Choroid plexus epithelial cell (primary cell): ENCODE measurements at regions not wholly inside any gene's neighbourhood (a gene's known extent, or its start where the extent isn't known, plus 50 kb on each side); places are given as distances from the start of the nearest gene placed in this dataset.

Experiments
- DNase-seq: peaks from one replicate; pipeline ENCODE4 v3.0.0-alpha.2; 2010; ENCODE audit warnings: low read depth
- H3K4me3 ChIP-seq: 2 replicates; pipeline ENCODE4 v1.5.1; 2011; ENCODE audit warnings: low read depth, mild to moderate bottlenecking, control low read depth, low read length, moderate library complexity
- TF ChIP-seq, protein P1 (sequence below): conservative IDR thresholded peaks from 2 replicates; pipeline ENCODE4 v1.5.1; 2011; ENCODE audit warnings: low read depth, mild to moderate bottlenecking, control low read depth, inconsistent platforms, low read length, moderate library complexity

DNA sequence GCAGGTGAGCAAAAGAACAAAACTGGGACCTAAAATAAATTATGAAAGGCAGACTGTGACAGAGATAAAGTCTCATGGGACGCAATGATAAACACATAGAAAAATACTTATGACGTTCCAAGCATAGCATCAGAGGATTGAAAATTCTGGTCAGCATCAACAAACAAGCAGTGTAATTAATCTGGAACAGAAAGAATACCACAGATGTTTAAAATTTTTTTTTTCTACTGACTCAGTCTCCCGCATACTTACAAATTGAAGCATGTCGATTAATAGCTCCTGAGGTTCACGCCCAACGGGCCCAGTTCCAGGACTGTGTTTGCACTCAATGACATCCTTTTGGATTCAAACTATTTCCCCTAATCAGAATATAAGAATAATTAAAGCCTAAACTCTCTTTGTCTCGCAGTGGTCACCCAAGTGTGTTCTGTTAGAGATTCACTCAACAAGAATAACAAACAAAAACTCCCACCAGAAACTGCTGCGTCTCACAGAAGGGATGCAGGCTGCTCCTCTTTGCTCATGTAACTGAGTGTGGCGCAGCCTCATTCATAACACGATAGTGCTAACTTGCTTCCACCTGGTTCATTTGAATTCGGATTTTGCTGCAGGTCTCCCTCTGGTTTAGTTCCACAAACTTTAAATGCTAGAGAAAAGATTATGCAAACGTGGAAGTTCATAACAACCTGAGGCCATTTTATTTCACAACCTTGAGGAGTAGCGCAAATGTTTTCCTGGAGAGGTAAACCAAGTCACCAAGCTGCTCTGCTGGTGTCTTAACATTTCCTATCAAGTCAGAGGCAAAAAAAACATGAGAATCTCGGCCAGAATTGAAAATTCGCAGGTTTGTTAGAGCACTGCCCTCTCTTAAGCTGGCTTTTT, 69.0 kb upstream of the CITED2 start:
- TF ChIP-seq, protein P1, sequence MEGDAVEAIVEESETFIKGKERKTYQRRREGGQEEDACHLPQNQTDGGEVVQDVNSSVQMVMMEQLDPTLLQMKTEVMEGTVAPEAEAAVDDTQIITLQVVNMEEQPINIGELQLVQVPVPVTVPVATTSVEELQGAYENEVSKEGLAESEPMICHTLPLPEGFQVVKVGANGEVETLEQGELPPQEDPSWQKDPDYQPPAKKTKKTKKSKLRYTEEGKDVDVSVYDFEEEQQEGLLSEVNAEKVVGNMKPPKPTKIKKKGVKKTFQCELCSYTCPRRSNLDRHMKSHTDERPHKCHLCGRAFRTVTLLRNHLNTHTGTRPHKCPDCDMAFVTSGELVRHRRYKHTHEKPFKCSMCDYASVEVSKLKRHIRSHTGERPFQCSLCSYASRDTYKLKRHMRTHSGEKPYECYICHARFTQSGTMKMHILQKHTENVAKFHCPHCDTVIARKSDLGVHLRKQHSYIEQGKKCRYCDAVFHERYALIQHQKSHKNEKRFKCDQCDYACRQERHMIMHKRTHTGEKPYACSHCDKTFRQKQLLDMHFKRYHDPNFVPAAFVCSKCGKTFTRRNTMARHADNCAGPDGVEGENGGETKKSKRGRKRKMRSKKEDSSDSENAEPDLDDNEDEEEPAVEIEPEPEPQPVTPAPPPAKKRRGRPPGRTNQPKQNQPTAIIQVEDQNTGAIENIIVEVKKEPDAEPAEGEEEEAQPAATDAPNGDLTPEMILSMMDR, result no peak
- no peak for DNase-seq

DNA sequence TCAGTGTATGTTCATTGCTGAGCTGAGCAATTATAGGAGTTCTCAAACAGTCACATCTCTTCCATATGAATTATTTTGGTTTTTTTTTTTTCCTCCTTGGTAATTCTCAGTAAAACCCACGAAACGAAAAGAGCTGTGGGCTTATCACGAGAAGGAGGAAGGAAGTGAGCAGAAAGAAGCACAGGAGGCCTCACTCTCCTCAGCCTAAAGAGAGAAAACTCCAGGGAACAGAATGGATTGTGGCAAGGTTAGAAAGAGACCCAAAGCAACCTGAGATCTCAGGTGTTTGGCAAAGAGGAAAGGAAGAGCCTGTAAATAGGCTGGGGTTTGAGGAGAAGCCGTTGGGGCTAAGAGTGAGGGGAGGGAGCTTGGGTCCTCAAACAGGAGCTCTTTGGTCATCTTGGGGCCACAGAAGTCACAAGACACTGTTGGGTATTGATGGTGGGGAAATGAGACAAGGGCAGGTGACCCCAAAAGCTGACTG, 67.8 kb upstream of the CITED2 start:
- DNase-seq, result no peak
- no peak overlapping the region for H3K4me3 ChIP-seq
- TF ChIP-seq, protein P1, result no peak

More for the DNA sequence above, 69.0 kb upstream of the CITED2 start:
- no peak overlapping the region for H3K4me3 ChIP-seq

DNA sequence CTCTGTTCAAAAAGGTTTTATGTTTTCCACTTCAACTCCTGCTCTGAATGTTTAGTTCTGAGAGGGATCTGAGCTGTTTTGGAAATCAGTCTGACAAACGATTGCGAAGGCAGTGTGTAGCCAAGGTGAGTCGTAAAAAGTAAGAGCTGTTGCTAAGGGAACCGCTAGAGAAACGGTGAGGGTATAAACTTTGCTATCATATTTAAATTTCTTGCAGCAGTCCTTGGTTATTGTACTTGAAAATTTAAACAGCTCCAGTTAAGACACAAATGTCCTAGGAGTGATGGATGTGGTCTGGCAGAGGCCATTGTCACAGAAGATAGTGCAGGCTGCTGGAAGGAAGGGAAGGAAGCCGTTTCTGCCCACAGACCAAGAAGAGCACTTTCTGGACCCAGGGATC, 64.9 kb upstream of the CITED2 start:
- H3K4me3 ChIP-seq, result no peak overlapping the region
- TF ChIP-seq, protein P1, result no peak
- DNase-seq, result no peak

DNA sequence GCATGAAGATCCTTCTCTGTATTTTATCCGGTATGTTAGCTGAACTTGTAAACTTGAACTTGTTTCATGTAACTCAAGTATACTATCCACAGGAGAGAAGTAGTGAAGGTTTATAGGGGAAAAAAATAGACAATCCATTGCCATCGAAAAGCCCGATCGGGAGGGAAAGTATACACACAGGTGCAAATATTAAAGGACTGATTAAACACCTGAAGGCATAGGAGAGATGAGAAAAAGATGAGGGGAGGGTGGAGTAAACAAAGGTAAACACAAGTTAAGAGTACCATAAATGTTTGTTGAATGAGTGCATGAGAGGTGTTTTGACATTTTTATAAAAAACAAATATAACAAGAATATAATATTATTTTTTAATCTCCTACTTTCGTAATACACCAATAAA, 64.3 kb upstream of the CITED2 start:
- no peak overlapping the region for H3K4me3 ChIP-seq
- TF ChIP-seq, protein P1, result no peak
- DNase-seq, result no peak

DNA sequence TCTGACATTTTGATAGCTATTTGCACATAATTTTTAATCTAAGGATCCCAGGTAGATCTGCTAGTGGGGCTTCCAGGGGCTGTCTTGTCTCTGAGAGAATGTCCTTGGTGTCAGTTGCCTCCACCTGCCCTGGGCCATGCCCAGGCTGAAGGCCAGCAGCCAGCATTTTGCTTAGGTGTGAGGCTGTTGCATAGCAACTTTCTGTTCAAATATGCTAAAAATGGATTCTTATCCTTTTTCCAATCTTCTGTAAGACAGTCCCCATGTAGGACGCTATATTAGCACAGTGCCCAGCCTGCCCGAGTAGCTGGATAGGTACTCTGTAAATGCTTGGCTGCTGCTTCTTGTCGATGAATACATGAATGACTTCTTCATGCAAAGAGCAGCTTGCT, 62.5 kb upstream of the CITED2 start:
- TF ChIP-seq, protein P1, result no peak
- no peak for DNase-seq
- no peak overlapping the region for H3K4me3 ChIP-seq

DNA sequence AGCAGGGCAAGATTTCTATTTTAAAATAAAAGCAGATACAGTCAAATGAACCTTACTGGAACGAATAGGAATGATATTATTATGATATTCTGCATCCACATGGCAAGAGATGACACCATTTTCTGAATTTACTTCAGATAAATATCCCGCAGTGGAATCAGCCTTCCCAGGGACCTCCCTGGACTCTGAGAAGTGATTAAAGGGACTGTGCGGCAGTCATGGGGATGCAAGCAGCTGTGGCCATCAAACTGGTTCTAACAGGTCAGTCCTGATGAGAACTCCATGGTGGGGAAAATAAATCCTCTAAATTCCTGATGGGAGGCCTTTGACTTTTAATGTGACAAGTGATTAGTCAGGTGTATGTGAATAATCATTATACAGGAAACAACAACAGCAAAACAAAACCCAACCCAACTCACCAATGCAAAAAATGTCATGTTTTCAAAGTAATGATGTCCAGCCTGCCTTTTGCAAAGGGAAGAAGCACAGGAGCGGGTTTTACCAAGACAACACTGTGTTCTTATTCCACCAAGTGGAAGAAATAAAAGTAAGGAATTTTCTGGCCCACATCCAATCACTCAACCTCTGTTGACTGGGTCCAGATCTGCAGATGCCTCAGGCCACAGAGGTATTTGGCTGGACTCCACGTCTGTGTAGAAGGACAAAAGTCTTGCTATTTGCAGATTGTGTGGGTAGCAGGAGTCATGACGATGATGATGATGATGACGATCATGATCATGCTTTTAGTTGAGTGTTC, 61.9 kb upstream of the CITED2 start:
- no peak overlapping the region for H3K4me3 ChIP-seq
- TF ChIP-seq, protein P1, result no peak
- DNase-seq, result no peak
